ENCODE measurements at regions not wholly inside any gene's neighbourhood (a gene's known extent, or its start where the extent isn't known, plus 50 kb on each side); places are given as distances from the start of the nearest gene placed in this dataset.

DNA sequence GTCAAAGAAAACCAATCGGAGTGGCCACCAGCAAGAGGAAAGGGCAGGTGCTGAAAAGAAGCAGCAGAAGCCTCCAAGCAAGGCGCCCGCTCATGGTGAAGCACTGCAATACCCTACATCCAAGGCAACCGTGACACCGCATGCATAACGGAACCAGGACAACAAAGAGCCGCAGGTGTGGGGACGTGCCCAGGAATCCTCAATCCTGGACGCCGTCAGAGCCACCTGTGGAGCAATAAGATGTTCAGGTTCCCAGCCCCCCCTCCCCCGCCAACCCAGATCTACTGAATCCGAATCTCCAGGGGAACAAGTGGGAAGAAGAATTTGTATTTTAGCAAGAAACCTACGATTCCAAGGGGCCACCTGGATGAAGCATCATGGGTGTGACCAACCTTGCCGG lies 70.8 kb downstream of the SHANK2 start:
- TF ChIP-seq, protein P1, sequence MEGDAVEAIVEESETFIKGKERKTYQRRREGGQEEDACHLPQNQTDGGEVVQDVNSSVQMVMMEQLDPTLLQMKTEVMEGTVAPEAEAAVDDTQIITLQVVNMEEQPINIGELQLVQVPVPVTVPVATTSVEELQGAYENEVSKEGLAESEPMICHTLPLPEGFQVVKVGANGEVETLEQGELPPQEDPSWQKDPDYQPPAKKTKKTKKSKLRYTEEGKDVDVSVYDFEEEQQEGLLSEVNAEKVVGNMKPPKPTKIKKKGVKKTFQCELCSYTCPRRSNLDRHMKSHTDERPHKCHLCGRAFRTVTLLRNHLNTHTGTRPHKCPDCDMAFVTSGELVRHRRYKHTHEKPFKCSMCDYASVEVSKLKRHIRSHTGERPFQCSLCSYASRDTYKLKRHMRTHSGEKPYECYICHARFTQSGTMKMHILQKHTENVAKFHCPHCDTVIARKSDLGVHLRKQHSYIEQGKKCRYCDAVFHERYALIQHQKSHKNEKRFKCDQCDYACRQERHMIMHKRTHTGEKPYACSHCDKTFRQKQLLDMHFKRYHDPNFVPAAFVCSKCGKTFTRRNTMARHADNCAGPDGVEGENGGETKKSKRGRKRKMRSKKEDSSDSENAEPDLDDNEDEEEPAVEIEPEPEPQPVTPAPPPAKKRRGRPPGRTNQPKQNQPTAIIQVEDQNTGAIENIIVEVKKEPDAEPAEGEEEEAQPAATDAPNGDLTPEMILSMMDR (conservative IDR thresholded peaks at IDR 0.05), result no peak

DNA sequence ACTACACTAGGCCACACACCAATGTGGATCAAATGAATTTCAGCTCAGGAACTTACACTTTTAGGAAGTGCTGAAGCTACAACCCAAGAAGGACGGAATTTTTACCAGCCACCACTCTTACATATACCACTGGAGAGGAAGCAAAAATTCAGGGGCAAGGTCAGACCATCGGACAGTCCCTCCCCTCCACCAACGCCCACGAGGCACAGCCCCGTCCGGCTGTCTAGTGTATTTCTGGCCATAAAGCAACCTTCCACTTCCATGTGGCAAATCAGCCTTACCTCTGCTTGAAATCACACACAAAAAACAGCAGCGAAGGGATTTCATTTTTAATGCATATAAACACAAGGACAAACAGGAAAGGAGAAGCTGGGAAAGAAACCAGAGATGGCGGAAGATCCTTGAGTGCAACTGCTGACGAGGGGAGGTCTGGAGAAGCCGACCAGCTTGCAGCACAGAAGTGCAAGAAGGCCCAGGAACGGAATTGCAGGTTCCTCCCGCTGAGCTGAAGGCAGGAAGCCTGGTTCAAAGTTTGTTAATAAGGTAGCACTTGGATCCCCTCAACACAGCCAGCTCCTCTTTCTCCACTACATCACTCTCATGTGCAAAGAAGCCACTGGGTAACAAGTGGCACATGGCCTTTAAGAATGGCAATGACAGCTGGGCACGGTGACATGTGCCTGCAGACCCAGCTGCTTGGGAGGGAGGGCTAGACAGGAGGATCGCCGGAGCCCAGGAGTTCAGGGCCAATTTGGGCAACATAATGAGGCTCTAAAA lies 71.5 kb downstream of the SHANK2 start:
- H3K36me3 Mint-ChIP-seq, result peaks cover 11% of the 10 kb centered on the region
- TF ChIP-seq, protein P1 (conservative IDR thresholded peaks at IDR 0.05), result no peak
- no peak overlapping the region for H3K27ac Mint-ChIP-seq
- H3K4me1 Mint-ChIP-seq (ENCODE audit: unreplicated experiment), result peaks cover 18% of the 10 kb centered on the region
- H3K9me3 Mint-ChIP-seq, result peaks cover 13% of the 10 kb centered on the region
- no peaks in the 10 kb centered on the region for H3K27me3 Mint-ChIP-seq
- no peak overlapping the region for H3K4me3 Mint-ChIP-seq
- no peak for DNase-seq (ENCODE audit: extremely low spot score, unreplicated experiment)

More for the DNA sequence above, 70.8 kb downstream of the SHANK2 start:
- Mint-ChIP-seq H3K36me3 (peaks cover 11% of the 10 kb centered on the region), H3K4me3 (no peak overlapping the region), H3K4me1 (ENCODE audit: unreplicated experiment) (peaks cover 18% of the 10 kb centered on the region), H3K27me3 (no peaks in the 10 kb centered on the region), H3K27ac (no peak overlapping the region), H3K9me3 (peaks cover 12% of the 10 kb centered on the region)
- DNase-seq (ENCODE audit: extremely low spot score, unreplicated experiment), result no peak

DNA sequence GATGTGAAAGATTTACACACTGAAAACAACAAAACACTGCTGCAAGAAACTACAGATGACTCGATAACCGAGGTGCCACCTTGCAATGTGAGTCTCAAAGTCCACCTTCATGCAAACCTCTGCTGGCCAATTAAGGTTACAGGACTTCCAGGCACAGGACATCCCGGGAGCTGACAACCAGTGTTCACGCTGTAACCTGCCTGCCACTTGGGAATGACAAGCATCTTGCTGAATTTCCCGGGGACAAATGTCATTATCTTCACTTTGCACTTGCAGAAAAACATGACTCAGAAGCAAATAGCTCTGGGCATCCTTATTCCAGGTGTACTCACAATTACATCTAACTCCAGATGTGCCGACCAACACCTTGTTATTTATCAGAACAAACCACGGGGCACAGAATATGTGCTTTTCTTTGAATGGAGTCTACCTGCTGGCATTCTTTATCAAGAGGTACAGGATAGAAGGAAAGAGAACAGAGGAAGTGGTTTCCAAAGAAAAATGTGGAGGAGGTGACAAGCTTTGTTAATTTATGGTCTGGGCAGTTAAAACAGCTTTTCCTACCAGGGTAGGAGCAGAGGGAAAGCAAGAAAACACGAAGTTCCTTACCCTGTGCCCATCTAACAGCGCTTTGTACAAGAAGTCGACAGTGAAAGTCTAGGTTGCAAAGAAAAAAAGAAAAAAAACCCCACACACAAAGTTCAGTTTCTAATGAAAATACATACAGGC lies 72.3 kb downstream of the SHANK2 start:
- peaks cover 21% of the 10 kb centered on the region for H3K4me1 Mint-ChIP-seq (ENCODE audit: unreplicated experiment)
- TF ChIP-seq, protein P1 (conservative IDR thresholded peaks at IDR 0.05), result no peak
- H3K27ac Mint-ChIP-seq, result no peak overlapping the region
- H3K27me3 Mint-ChIP-seq, result no peaks in the 10 kb centered on the region
- DNase-seq (ENCODE audit: extremely low spot score, unreplicated experiment), result no peak
- no peak overlapping the region for H3K4me3 Mint-ChIP-seq
- H3K36me3 Mint-ChIP-seq, result peaks cover 10% of the 10 kb centered on the region
- H3K9me3 Mint-ChIP-seq, result peaks cover 16% of the 10 kb centered on the region

DNA sequence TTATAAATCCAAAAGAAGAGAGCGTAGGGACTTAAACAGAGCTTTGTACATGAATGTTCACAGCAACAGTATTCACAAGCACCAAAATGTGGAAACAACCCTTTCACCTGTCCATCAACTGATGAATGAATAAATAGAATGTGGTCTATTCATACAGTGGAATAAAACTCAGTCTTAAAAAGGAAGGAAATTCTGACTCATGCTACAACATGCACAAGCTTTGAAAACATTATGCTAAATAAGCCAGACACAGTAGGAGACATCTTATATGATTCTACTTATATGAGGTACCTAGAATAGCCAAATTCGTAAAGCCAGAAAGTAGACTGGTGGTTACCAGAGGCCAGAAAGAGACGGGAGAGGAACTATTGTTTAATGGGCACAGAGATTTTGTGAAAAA lies 74.3 kb downstream of the SHANK2 start:
- Mint-ChIP-seq H3K27me3 (no peaks in the 10 kb centered on the region), H3K36me3 (peaks cover 8% of the 10 kb centered on the region), H3K4me3 (no peak overlapping the region), H3K27ac (no peak overlapping the region), H3K4me1 (ENCODE audit: unreplicated experiment) (peaks cover 25% of the 10 kb centered on the region), H3K9me3 (peaks cover 19% of the 10 kb centered on the region)
- DNase-seq (ENCODE audit: extremely low spot score, unreplicated experiment), result no peak
- TF ChIP-seq, protein P1 (conservative IDR thresholded peaks at IDR 0.05), result no peak

DNA sequence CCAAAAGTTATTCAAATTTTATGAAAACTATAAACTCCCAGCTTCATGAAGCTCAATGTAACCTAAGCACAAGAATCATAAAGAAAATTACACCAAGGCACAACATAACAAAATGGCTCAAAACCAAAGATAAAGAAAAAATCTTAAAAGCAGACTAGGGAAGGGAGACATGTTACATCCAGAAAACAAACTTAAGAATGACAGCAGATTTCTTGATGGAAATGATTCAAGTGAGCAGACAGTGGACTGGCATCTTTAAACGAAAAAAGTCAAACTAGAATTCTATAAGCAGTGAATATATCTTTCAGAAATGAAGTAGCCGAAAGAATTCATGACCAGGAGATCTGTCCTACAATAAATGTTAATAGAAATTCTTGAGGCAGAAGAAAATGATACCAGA lies 75.6 kb downstream of the SHANK2 start:
- H3K4me3 Mint-ChIP-seq, result no peak overlapping the region
- no peaks in the 10 kb centered on the region for H3K27me3 Mint-ChIP-seq
- peaks cover 8% of the 10 kb centered on the region for H3K36me3 Mint-ChIP-seq
- peaks cover 14% of the 10 kb centered on the region for H3K9me3 Mint-ChIP-seq
- no peak for DNase-seq (ENCODE audit: extremely low spot score, unreplicated experiment)
- TF ChIP-seq, protein P1 (conservative IDR thresholded peaks at IDR 0.05), result no peak
- no peak overlapping the region for H3K27ac Mint-ChIP-seq
- H3K4me1 Mint-ChIP-seq (ENCODE audit: unreplicated experiment), result peaks cover 25% of the 10 kb centered on the region
